Osteoblast (primary cell): ENCODE measurements at regions not wholly inside any gene's neighbourhood (a gene's known extent, or its start where the extent isn't known, plus 50 kb on each side); places are given as distances from the start of the nearest gene placed in this dataset.

Experiments used
- DNase-seq: peaks from one replicate; pipeline ENCODE4 v3.0.0; 2011; ENCODE audit warnings: low spot score, mixed read lengths; ENCODE audit not compliant: insufficient read length; ENCODE audit errors: missing footprints
- H2AFZ ChIP-seq: 2 replicates; pipeline ENCODE4 v1.6.0; 2011; ENCODE audit warnings: mild to moderate bottlenecking, low read length
- H3K27ac ChIP-seq: 2 replicates; pipeline ENCODE4 v1.5.1; 2011; ENCODE audit warnings: mild to moderate bottlenecking, low read depth, low read length, moderate library complexity
- H3K27me3 ChIP-seq: 2 replicates; pipeline ENCODE4 v1.6.0; 2012; ENCODE audit warnings: mild to moderate bottlenecking, control low read depth, inconsistent platforms, low read length, moderate library complexity; ENCODE audit not compliant: insufficient read depth
- H3K36me3 ChIP-seq: 2 replicates; pipeline ENCODE4 v1.5.1; 2011; ENCODE audit warnings: mild to moderate bottlenecking, low read length, control low read depth, moderate library complexity; ENCODE audit not compliant: insufficient read depth
- H3K4me1 ChIP-seq: 2 replicates; pipeline ENCODE4 v1.5.1; 2011; ENCODE audit warnings: mild to moderate bottlenecking, low read length, control low read depth, moderate library complexity; ENCODE audit not compliant: insufficient read depth
- H3K4me2 ChIP-seq: 2 replicates; pipeline ENCODE4 v1.6.0; 2011; ENCODE audit warnings: mild to moderate bottlenecking, low read length; ENCODE audit not compliant: insufficient read depth
- H3K4me3 ChIP-seq: fragments of 200-600 bp; sonication (generic); 3 replicates; pipeline ENCODE4 v1.5.1; 2012; ENCODE audit warnings: mild to moderate bottlenecking, low read length, inconsistent platforms; ENCODE audit not compliant: insufficient read depth
- H3K79me2 ChIP-seq: 2 replicates; pipeline ENCODE4 v1.6.0; 2012; ENCODE audit warnings: mild to moderate bottlenecking, low read length, control low read depth, inconsistent platforms; ENCODE audit not compliant: insufficient read depth
- H3K9me3 ChIP-seq: 2 replicates; pipeline ENCODE4 v1.5.1; 2011; ENCODE audit warnings: low read depth, low read length, control low read depth
- H4K20me1 ChIP-seq: 2 replicates; pipeline ENCODE4 v1.6.0; 2012; ENCODE audit warnings: mild to moderate bottlenecking, low read length, control low read depth; ENCODE audit not compliant: insufficient read depth
- TF ChIP-seq, protein P1 (sequence below): IDR thresholded peaks from 2 replicates; pipeline ENCODE4 v1.5.1; 2011; ENCODE audit warnings: mild to moderate bottlenecking, low read depth, low read length, moderate library complexity; ENCODE audit errors: extremely low read depth

DNA sequence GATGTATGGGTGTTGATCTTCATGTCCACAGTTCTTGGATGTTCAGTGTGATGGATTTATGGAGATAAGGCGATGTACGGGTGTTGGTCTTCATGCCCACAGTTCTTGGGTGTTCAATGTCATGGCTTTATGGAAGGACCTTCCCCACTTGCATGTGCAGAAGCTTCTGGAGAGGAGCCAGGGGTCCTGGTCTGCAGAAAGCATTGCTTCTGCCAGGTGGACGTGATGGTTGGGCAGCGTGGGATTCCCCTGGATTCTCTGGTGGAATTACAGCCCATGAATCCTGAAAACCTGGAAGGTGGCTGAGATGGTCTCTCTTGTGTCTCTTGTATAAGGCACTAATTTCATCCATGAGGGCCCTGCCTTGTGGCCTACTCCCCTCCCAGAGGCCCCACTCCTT lies 183.7 kb upstream of the TCERG1L start:
- H3K4me1 ChIP-seq = no peaks in the 10 kb centered on the region
- peaks cover 2% of the 10 kb centered on the region for H3K9me3 ChIP-seq
- no peak overlapping the region for H3K27ac ChIP-seq
- no peaks in the 10 kb centered on the region for H3K79me2 ChIP-seq
- H3K4me2 ChIP-seq = no peak overlapping the region
- no peaks in the 10 kb centered on the region for H3K27me3 ChIP-seq
- DNase-seq = no peak
- no peaks in the 10 kb centered on the region for H4K20me1 ChIP-seq
- no peak overlapping the region for H2AFZ ChIP-seq
- TF ChIP-seq, protein P1, sequence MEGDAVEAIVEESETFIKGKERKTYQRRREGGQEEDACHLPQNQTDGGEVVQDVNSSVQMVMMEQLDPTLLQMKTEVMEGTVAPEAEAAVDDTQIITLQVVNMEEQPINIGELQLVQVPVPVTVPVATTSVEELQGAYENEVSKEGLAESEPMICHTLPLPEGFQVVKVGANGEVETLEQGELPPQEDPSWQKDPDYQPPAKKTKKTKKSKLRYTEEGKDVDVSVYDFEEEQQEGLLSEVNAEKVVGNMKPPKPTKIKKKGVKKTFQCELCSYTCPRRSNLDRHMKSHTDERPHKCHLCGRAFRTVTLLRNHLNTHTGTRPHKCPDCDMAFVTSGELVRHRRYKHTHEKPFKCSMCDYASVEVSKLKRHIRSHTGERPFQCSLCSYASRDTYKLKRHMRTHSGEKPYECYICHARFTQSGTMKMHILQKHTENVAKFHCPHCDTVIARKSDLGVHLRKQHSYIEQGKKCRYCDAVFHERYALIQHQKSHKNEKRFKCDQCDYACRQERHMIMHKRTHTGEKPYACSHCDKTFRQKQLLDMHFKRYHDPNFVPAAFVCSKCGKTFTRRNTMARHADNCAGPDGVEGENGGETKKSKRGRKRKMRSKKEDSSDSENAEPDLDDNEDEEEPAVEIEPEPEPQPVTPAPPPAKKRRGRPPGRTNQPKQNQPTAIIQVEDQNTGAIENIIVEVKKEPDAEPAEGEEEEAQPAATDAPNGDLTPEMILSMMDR = no peak
- no peak overlapping the region for H3K4me3 ChIP-seq
- no peaks in the 10 kb centered on the region for H3K36me3 ChIP-seq

DNA sequence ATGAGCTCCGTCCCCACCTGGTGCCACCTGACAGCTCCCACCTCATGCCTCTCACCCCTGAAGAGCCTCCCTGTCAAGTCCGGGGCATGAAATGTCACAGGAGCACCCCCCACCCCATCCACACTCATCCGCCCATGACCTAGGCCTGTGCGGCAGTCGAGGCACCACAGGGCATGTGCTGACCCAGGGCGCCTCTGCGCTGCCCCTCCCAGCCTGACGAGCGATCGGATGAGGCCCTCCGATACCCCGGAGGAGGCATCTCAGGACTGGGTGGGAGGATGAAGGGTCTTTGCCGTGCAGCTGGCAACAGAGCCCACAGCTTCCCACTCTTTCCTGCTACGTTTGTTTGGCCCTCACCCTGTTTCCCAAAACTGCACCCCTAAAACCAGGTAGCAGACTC lies 184.4 kb upstream of the TCERG1L start:
- H3K36me3 ChIP-seq = no peaks in the 10 kb centered on the region
- H3K4me3 ChIP-seq = no peak overlapping the region
- no peaks in the 10 kb centered on the region for H3K27me3 ChIP-seq
- H3K27ac ChIP-seq = no peak overlapping the region
- H3K4me1 ChIP-seq = no peaks in the 10 kb centered on the region
- H3K79me2 ChIP-seq = no peaks in the 10 kb centered on the region
- DNase-seq = no peak
- no peak overlapping the region for H3K4me2 ChIP-seq
- peaks cover 2% of the 10 kb centered on the region for H3K9me3 ChIP-seq
- H4K20me1 ChIP-seq = no peaks in the 10 kb centered on the region
- TF ChIP-seq, protein P1 = no peak
- no peak overlapping the region for H2AFZ ChIP-seq

DNA sequence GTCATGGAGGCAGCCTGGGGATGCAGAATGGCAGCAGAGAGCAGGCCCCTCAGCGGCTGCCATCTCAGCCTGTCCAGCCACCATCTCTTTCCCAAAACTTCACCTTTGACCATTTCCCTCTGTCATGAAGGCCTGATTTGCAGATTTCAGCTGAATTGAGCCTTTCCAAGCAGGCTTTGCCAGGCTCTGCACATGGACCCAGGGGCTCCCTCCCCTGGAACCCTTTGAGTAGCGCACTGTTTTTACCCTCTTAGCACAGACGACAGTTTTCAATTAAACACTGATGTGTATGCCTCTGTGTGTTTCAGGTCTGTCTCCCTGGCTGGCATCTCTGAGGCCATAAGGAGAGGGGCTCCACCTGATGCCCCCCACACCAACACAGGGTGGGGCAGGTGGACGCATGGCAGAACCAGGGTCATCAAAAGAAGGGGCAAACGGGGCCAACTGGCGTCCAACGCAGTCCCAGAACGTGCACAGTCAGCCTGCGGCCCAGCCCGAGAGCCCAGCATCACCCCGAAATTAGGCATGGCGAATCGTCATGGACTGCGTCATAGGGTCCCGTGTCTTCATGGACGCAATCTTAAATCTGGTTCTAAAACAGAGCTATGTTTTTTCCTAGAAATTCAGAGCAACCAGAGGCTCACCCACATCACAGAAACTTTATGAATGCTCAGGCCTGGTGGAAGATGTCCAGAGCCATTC lies 185.0 kb upstream of the TCERG1L start:
- Histone ChIP-seq H3K27ac (no peak overlapping the region), H2AFZ (no peak overlapping the region), H3K27me3 (no peaks in the 10 kb centered on the region), H3K9me3 (peaks cover 2% of the 10 kb centered on the region), H4K20me1 (no peaks in the 10 kb centered on the region), H3K4me1 (no peaks in the 10 kb centered on the region), H3K36me3 (no peaks in the 10 kb centered on the region), H3K4me2 (no peak overlapping the region), H3K79me2 (no peaks in the 10 kb centered on the region), H3K4me3 (no peak overlapping the region)
- TF ChIP-seq, protein P1 = no peak
- DNase-seq = no peak

DNA sequence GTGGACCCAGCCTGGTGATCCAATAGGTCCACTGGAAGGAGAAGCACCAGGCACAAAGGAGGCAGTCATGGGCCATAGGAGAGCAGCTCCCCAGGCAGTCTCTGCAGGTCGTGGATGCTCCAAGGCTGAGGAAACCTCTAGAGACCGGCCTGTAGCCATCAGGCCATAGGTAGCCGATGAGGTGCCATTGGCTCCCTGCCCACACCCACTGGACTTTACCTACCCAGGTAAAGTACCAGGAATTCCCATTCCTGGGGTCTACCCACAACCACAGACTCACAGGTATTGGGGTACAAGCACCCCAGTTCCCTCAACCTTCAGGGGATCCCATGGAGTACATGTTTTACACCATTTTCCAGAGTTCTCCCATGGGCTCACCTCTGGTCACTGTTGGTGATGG lies 188.0 kb upstream of the TCERG1L start:
- H3K27ac ChIP-seq = no peak overlapping the region
- H3K9me3 ChIP-seq = no peaks in the 10 kb centered on the region
- no peak overlapping the region for H3K4me2 ChIP-seq
- H3K4me3 ChIP-seq = no peak overlapping the region
- TF ChIP-seq, protein P1 = no peak
- DNase-seq = no peak
- H3K36me3 ChIP-seq = no peaks in the 10 kb centered on the region
- no peaks in the 10 kb centered on the region for H3K27me3 ChIP-seq
- no peak overlapping the region for H2AFZ ChIP-seq
- no peaks in the 10 kb centered on the region for H4K20me1 ChIP-seq
- H3K79me2 ChIP-seq = no peaks in the 10 kb centered on the region
- H3K4me1 ChIP-seq = no peaks in the 10 kb centered on the region
